Lower lobe of right lung (tissue), 2 donors: ENCODE measurements at regions not wholly inside any gene's neighbourhood (a gene's known extent, or its start where the extent isn't known, plus 50 kb on each side); places are given as distances from the start of the nearest gene placed in this dataset.

ENCODE experiments used
- ATAC-seq, 2 donors: fragments of 200-7000 bp; cut with Tn5 transposase; one replicate each; pipeline ENCODE4 v1.9.1; 2020 to 2022; ENCODE audit warnings: mild to moderate bottlenecking in 2 of 2, moderate library complexity in 2 of 2
- DNase-seq: peaks from one replicate; pipeline ENCODE4 v3.0.0-alpha.2; 2020
- H3K27ac ChIP-seq: fragments of 200-600 bp; one replicate; pipeline ENCODE4 v1.8.0; 2022
- H3K27me3 ChIP-seq: fragments of 200-600 bp; one replicate; pipeline ENCODE4 v1.8.0; 2022; ENCODE audit warnings: low read depth
- H3K36me3 ChIP-seq: fragments of 200-600 bp; one replicate; pipeline ENCODE4 v1.8.0; 2022; ENCODE audit warnings: mild to moderate bottlenecking
- H3K4me1 ChIP-seq: fragments of 200-600 bp; one replicate; pipeline ENCODE4 v1.8.0; 2022
- H3K4me3 ChIP-seq: fragments of 200-600 bp; one replicate; pipeline ENCODE4 v1.8.0; 2022; ENCODE audit warnings: mild to moderate bottlenecking
- H3K9me3 ChIP-seq: fragments of 200-600 bp; one replicate; pipeline ENCODE4 v1.8.0; 2022
- intact Hi-C: fragments of 100-400 bp; cut with DNase I; formaldehyde crosslinking; loops from one replicate; pipeline ENCODE4 v1.11.0; 2022
- TF ChIP-seq, protein P1 (sequence below): fragments of 200-600 bp; IDR thresholded peaks from one replicate; pipeline ENCODE4 v1.8.0; 2022; ENCODE audit warnings: antibody characterized with exemption, mild to moderate bottlenecking
- donor health status: DM: no; HTN: yes; CAD: no; lungs with severe emphysema.

GRCh38 chr5:54861212-54861894, 124.0 kb downstream of the ESM1 start:
- Histone ChIP-seq H3K4me1 (no peaks in the 10 kb centered on the region), H3K36me3 (no peaks in the 10 kb centered on the region), H3K27ac (no peak overlapping the region), H3K4me3 (no peak overlapping the region), H3K27me3 (no peaks in the 10 kb centered on the region), H3K9me3 (peaks cover 16% of the 10 kb centered on the region)
- no peak for ATAC-seq
- TF ChIP-seq, protein P1, sequence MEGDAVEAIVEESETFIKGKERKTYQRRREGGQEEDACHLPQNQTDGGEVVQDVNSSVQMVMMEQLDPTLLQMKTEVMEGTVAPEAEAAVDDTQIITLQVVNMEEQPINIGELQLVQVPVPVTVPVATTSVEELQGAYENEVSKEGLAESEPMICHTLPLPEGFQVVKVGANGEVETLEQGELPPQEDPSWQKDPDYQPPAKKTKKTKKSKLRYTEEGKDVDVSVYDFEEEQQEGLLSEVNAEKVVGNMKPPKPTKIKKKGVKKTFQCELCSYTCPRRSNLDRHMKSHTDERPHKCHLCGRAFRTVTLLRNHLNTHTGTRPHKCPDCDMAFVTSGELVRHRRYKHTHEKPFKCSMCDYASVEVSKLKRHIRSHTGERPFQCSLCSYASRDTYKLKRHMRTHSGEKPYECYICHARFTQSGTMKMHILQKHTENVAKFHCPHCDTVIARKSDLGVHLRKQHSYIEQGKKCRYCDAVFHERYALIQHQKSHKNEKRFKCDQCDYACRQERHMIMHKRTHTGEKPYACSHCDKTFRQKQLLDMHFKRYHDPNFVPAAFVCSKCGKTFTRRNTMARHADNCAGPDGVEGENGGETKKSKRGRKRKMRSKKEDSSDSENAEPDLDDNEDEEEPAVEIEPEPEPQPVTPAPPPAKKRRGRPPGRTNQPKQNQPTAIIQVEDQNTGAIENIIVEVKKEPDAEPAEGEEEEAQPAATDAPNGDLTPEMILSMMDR = no peak
- DNase-seq = no peak
- intact Hi-C loops = no loop called here

- Histone ChIP-seq H3K4me3 (no peak overlapping the region), H3K9me3 (peaks cover 16% of the 10 kb centered on the region), H3K27ac (no peak overlapping the region), H3K4me1 (no peaks in the 10 kb centered on the region), H3K36me3 (no peaks in the 10 kb centered on the region), H3K27me3 (no peaks in the 10 kb centered on the region)
- TF ChIP-seq, protein P1 = no peak
- intact Hi-C loops = no loop called here
- DNase-seq = no peak
- no peak for ATAC-seq
Observed at GRCh38 chr5:54860321-54860720, 125.1 kb downstream of the ESM1 start.

DNA sequence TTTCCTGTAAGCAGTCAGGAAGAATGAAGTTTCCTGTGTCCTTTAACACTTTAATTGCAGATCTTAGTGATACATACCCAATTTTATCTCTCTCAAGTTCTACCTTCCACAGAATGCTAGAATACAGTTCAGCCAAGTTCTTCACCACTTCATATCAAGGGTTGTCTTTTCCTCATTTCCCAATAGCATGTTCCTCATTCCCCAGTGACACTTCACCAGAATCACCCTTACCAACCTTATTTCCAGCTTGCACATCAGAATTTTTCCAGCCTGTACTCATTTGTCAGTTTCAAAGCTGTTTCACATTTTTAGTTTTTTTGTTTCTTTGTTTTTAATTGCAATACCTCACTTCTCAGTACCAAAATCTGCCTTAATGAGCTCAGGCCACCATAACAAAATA, 126.1 kb downstream of the ESM1 start:
- Histone ChIP-seq H3K36me3 (no peaks in the 10 kb centered on the region), H3K9me3 (peaks cover 16% of the 10 kb centered on the region), H3K4me3 (no peak overlapping the region), H3K27ac (no peak overlapping the region), H3K4me1 (no peaks in the 10 kb centered on the region), H3K27me3 (no peaks in the 10 kb centered on the region)
- DNase-seq (no peak), ATAC-seq (no peak)
- intact Hi-C loops = no loop called here
- TF ChIP-seq, protein P1 = no peak

- Histone ChIP-seq H3K4me1 (no peaks in the 10 kb centered on the region), H3K9me3 (peaks cover 16% of the 10 kb centered on the region), H3K36me3 (no peaks in the 10 kb centered on the region), H3K27me3 (no peaks in the 10 kb centered on the region), H3K4me3 (no peak overlapping the region), H3K27ac (no peak overlapping the region)
- ATAC-seq (no peak), DNase-seq (no peak)
- intact Hi-C loops = no loop called here
- TF ChIP-seq, protein P1 = no peak
Observed at GRCh38 chr5:54854883-54855581, 130.4 kb downstream of the ESM1 start.

DNA sequence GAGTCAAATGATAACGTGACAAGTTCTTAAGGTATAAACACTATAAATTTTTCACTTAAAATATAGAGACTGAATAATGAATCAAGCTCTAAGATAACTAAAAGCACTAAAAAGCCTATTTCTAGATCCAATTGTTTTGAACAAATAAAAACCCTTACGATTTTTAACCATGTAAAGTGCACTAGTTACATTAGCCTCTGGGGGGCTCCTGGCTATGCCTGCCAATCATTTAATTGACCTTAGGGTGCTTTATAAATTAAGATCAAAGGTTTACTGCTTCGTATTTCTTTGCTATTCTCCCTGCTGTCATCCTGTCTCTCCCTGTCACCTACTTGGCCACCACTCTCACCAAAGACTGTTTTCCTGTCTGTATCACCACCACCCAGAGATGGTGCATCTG, 133.4 kb downstream of the ESM1 start:
- ATAC-seq (no peak), DNase-seq (no peak)
- intact Hi-C loops = no loop called here
- H3K27me3 ChIP-seq = no peaks in the 10 kb centered on the region
- no peak overlapping the region for H3K27ac ChIP-seq
- no peaks in the 10 kb centered on the region for H3K4me1 ChIP-seq
- H3K4me3 ChIP-seq = no peak overlapping the region
- TF ChIP-seq, protein P1 = no peak
- no peaks in the 10 kb centered on the region for H3K36me3 ChIP-seq
- H3K9me3 ChIP-seq = peaks cover 1% of the 10 kb centered on the region
